NCI-H345 treated with DMSO at 0.1 percent for 48 hours (cell line): ENCODE measurements at regions not wholly inside any gene's neighbourhood (a gene's known extent, or its start where the extent isn't known, plus 50 kb on each side); places are given as distances from the start of the nearest gene placed in this dataset.
"Not testable (repeated sequence)": the region's sequence is repeated elsewhere in the genome, so short reads cannot be mapped to it uniquely, and the experiment has no call there.

Source experiments
- DNase-seq: peaks from one replicate; lab custom pipeline; 2025; ENCODE audit not compliant: unreplicated experiment; lab: John Stamatoyannopoulos, UW

- DNase-seq, result no peak
These were observed 127.5 kb upstream of the TNP1 start for GRCh38 chr2:216987252-216987821.

GRCh38 chr2:216985658-216986141 is 125.8 kb upstream of the TNP1 start:
- DNase-seq, result peak; percentile 96

- DNase-seq, result no peak
These were observed 125.1 kb upstream of the TNP1 start for GRCh38 chr2:216984937-216985336.

- not testable (repeated sequence) for DNase-seq
These were observed 122.1 kb upstream of the TNP1 start for GRCh38 chr2:216981951-216982350.

GRCh38 chr2:216980510-216980909 is 120.6 kb upstream of the TNP1 start:
- DNase-seq, result not testable (repeated sequence)

GRCh38 chr2:216974321-216975302 is 114.7 kb upstream of the TNP1 start:
- DNase-seq, result no peak

- DNase-seq, result no peak
These were observed 111.7 kb upstream of the TNP1 start for GRCh38 chr2:216971593-216971992.

GRCh38 chr2:216970359-216970915 is 110.6 kb upstream of the TNP1 start:
- DNase-seq, result no peak

GRCh38 chr2:216967889-216968288 is 108.0 kb upstream of the TNP1 start:
- no peak for DNase-seq

- DNase-seq, result no peak
These were observed 100.9 kb upstream of the TNP1 start for GRCh38 chr2:216960671-216961268.

GRCh38 chr2:216959433-216959832 is 99.6 kb upstream of the TNP1 start:
- DNase-seq, result no peak

GRCh38 chr2:216956820-216957493 is 97.1 kb upstream of the TNP1 start:
- no peak for DNase-seq

- DNase-seq, result no peak
These were observed 91.3 kb upstream of the TNP1 start for GRCh38 chr2:216951171-216951570.

GRCh38 chr2:216950547-216950946 is 90.7 kb upstream of the TNP1 start:
- no peak for DNase-seq

- no peak for DNase-seq
These were observed 90.0 kb upstream of the TNP1 start for GRCh38 chr2:216949700-216950413.

- DNase-seq, result no peak
These were observed 87.2 kb upstream of the TNP1 start for GRCh38 chr2:216947055-216947454.

GRCh38 chr2:216944733-216945132 is 84.9 kb upstream of the TNP1 start:
- DNase-seq, result no peak

GRCh38 chr2:216943109-216943508 is 83.2 kb upstream of the TNP1 start:
- no peak for DNase-seq

GRCh38 chr2:216942465-216942864 is 82.6 kb upstream of the TNP1 start:
- DNase-seq, result no peak

GRCh38 chr2:216942016-216942415 is 82.2 kb upstream of the TNP1 start:
- no peak for DNase-seq
